HG02610 (cell line): ENCODE measurements at regions not wholly inside any gene's neighbourhood (a gene's known extent, or its start where the extent isn't known, plus 50 kb on each side); places are given as distances from the start of the nearest gene placed in this dataset.
"Not testable (repeated sequence)": the region's sequence is repeated elsewhere in the genome, so short reads cannot be mapped to it uniquely, and the experiment has no call there.

Experiments used
- ATAC-seq: cut with Tn5 transposase; IDR thresholded peaks from one replicate; pipeline ENCODE4 v1.9.1; 2021; ENCODE audit warnings: mild to moderate bottlenecking, moderate library complexity; ENCODE audit not compliant: unreplicated experiment

DNA sequence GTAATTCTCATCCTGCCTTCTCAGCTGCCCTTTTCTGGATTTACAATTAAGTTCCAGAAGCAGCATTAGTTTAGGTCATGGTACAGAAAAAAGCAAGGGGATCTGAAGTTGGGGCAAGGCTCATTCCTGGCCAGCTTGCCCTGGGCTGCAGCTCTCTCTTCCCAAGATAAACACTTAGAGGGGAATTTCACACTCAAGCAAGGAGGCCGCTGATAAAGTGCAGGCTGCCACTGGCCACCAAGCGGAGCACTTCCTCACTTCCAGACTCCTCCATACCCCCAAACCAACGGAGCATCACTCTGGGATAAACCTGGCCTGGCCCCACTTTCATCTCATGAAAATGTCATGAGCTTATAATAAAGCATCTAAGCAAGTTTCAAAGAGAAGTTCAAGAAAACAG lies 445.5 kb upstream of the MKI67 start:
- ATAC-seq = no peak

DNA sequence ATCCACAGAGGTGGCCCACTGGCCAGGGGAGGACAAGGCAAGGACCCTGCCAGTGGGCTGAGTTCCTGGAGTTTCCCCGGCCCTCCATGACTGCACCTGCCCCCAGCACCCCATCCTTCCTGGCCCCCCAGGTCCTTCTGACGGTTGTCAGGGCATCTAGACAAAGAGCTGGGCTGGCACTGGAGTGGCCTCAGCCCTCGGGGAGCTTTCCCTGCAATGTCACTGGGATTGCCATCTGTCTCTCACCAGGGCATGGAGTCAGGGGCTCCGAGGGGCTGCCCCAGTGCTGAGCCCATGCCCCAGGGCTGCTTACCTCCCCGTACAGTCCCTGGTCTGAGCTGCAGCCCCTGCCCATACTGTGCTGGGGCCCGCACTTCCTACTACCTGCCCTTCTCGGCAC lies 446.5 kb upstream of the MKI67 start:
- ATAC-seq = no peak

DNA sequence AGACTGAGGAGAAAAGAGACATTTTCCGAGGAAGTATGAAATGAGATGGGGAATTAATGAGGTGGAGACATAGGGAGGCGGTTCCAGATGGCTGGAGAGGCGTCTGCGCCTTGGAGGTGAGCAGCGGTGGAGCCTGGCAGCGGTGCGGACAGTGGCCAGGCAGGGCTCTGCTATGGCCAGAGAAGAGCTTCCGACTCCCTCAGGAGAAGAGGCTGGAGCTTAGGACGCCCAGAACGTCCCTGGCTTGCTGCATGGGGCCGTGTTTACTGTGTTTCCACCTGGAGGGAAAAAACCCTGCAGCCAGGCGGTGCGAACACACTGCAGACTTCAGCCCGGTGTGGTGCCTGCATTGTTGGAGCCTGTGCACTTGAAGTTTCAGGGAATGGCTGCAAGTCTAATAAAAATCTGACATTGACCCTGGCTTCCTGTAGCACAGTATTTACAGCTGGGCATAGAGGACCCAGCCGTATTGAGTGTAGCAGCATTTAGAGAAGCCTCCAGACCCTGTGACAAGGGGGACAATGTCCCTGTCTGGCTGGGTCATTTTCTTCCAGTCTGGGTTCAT lies 447.1 kb upstream of the MKI67 start:
- ATAC-seq = no peak

DNA sequence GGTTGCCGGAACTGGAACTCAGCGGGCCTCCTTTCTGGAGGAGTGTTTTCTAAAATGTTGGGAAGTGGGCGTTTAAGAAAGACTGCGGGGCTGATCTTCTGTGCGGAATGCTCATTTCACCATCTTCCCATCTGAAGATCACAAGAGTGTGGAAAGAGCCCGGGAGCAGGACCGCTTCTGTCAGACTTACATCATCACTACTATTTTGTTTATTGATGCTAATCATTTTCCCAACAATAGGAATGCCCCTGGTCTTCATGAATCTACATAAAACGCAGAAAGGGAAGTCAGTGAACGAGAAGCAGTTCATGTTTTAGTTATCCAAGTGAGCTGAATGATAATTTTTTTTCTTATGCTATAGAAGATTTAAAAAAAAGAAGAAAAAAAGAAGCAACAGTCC lies 447.8 kb upstream of the MKI67 start:
- no peak for ATAC-seq

DNA sequence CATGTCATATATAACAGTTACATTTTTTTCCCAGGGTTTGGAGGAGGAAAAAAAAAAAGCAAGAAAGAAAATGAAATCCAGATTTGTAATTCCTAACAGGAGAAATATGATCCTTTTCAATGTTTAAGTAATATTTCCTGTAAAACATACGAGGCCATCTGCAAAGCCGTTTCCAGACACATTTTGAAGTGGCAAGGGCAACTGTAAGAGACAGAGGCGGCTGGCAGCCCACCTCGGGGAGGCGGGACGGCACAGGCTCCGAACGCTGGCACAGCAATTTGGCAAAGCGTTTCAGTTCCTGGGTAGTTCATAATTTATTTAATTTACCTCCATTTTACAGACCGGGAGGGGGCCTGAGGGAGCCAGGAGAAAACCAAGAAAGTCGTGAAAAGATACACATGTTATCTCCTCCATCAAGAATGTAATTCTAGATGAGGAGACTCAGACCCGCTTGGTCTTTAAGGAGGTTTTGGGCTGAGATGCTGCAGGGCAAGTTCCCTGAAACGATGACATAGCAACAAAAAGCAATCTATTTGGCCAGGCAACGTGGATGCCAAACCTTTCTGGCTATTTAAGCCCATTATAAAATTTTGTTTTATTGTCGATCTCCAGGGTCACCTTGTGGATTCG lies 448.5 kb upstream of the MKI67 start:
- ATAC-seq = no peak

DNA sequence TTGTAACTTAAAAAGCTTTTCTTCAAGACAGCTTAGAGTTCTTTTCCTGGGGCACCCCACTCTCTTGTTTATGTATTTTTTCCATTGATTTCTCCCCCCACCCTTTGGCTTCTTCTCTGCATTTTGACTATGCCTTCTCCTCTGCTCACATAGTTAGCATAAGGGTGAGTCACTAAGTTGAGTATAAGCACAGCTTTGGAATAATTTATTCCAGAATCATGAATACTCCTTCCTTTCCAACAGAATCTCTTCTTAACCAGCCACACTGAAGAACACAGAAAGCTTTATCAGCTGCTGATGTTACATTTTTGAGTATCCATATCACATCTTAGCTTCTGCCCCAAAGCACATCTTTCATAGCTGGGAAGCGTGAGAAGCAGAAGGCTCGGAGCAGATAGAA lies 449.5 kb upstream of the MKI67 start:
- no peak for ATAC-seq

DNA sequence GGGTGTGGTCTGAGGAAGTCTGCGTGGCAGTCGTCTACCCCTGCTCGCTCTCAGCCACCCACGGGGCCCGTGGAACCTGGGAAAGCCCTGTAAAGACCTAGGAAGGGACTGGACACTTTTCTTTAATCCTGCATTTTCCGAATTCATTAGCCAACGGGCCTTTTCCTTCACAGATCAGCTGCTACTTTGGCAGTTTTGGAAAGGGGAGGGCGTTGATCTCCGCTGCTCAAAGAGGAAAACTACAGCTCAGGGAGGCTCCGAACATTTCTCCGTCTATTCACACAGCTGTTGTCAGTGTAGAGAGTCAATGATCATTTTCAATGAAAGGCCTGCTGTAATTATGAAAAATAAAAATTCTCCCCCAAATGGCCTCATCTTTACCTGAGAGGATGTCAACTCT lies 450.1 kb upstream of the MKI67 start:
- ATAC-seq = no peak

DNA sequence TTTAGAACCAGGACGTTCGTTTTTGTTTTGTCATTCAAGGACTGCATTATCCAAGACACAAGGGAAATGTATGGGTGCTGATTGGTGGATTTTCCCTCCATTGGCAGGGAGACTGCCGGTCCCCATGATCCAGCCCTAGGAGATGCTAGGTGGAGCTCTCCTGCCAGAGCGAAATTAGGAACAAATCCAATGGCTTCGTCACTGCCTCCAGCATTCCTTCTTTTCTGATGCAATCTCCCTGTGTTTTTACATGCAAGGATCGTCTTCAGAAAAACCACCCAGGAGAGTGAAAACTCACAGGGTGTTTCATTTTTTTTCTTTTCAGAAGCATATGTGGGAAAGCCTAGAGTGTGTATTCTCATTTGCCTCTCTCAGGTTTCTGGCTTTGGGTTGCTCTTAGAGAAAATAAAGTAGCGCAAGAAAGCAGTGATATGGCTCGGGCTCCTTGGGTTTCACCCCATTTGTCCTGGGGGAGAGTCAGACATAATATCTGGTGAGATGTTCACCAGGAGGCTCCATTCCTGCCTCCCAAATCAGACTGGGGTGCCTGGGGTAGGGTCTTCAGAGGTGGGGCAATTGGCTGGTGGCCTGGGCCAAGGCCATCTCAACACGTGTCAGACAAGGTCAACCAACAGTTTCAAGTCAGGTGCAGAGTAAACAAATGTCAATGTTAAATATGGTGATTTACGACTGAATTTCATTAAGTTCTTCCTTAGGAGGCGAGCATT lies 450.9 kb upstream of the MKI67 start:
- no peak for ATAC-seq

DNA sequence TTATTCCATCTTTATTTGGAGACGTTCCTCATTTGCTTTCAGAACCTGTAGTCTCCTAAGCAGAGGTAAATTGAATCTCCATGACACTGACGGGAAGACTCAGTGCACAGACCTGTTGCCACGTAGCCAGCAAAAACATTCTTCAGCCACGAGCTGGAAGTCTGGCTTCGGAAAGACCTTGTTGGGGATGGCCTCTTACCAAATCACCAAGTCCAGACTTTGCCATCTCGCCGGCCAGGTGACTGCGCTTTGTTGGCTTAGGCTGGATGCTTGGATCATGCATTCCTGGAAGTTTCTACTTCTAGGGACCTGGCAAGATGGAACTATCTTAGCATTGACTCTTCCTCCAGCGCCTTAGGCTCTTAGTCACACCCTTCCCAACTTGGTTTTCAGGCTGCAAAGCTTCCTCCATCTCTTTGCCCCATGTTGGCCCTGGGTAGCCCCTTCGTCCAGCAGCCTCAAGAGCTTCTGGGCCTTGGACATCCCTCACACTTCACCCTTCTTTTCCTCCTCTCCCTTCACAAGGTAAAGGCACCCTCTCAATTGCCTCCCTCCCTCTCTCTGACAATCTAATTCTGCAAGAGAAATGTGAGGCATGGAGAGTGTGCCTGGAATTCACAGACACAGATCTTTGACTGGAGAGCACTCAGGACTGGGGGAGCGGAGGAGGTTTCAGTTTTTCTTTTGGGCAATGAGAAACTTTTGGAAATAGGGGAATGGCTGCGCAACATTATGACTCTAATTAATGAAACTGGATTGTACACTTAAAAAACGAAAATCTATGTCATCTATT lies 451.9 kb upstream of the MKI67 start:
- no peak for ATAC-seq

DNA sequence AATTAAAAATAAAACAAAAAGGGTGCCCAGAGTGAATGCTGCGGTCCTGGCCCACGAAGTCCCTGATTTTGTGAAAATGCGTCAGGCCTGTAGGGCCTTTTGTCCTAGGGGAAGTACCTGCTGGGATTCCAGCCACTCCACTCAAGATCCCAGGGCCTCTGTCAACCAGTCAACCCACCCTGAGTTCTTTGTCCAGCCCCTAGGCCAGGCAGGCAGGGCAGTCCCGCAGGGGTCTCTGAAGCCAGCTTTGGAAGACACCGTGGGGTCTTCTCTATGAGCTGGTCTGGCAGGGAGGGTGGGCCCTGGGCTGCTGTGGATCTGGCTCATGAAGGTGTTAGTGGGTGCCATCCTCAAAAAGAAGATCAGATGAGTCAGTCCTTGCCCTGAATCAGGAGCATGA lies 452.5 kb upstream of the MKI67 start:
- ATAC-seq = no peak

DNA sequence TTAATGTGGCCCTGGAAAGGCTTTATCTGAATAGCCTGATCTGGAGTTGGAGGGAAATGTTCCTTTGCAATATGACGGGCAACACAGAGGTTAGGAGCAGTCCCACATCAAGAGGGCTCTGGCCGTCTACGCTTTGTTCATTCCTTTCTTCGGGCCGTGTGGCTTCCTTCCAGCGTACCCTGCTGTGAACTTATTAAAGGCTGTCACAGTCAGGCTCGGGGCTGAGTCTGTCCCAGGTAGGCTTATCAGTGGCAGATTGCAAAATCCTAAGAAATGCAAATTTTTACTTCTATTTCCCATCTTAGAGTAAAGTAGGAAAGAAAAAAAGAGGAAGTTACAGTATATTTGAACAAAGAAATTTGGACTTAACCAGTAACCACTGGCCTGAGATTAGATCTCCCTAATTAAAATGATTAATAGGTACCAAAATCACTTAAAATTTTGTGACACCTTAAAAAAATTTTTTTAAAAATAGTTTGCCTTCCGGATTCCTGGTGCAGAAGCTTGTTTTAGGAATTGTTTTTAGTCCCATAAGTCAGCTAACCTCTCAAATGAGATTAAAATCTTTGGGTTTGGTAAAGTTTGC lies 453.1 kb upstream of the MKI67 start:
- no peak for ATAC-seq

DNA sequence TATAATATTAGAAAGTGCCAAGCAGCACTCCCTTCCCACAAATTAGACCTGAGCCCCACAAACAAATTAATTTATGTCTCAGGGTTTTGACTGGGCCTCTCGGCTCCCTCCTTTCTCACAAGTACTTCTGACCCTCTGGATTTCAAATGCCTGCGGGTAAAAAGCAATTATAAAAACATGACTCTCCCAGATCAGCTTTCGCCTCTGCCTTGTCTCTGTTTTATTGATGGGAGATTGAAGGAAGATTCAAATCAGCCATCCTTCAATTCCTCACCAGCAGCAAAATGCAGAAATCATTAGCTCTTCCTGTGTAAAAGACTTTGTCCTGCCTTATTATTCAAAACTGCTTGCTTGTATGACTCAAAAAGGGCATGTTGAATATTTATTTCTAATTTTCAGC lies 453.7 kb upstream of the MKI67 start:
- no peak for ATAC-seq

DNA sequence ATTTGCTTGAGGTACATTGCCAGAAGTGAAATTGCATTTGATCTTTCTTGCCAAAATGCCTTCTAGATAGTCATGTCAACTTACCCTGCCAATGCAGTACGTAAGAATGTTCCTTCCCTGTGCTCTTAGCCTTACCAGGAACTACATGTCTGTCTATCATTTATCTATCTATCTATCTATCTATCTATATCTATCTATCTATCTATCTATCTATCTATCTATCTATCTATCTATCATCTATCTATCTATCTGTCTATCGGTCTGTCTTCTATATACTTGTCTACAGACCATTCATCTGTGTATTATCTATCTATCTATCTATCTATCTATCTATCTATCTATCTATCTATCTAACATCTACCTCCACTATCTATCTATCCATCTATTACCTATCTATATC lies 456.9 kb upstream of the MKI67 start:
- ATAC-seq = not testable (repeated sequence)

DNA sequence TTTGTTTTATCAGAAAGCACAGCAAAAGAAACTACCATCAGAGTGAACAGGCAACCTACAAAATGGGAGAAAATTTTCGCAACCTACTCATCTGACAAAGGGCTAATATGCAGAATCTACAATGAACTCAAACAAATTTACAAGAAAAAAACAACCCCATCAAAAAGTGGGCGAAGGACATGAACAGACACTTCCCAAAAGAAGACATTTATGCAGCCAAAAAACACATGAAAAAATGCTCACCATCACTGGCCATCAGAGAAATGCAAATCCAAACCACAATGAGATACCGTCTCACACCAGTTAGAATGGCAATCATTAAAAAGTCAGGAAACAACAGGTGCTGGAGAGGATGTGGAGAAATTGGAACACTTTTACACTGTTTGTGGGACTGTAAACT lies 460.4 kb upstream of the MKI67 start:
- not testable (repeated sequence) for ATAC-seq

DNA sequence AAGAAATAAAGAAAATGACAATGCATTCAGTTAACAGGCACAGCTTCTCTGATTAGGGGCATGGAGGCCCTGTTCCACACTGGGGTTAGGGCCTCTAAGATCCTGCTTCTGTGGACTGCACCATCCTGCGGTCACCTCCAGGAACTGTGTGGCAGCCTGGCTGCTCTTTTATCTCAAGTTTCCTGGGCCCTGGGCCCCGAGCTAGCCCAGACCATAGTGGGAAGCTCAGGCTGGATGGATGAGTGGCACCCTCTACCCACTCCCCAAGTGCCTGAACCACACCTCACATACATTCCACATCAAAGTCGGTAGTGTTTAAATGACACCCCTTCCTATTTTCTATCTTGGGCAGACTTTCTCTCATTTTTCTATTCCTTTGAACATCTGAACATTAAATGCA lies 461.5 kb upstream of the MKI67 start:
- no peak for ATAC-seq

DNA sequence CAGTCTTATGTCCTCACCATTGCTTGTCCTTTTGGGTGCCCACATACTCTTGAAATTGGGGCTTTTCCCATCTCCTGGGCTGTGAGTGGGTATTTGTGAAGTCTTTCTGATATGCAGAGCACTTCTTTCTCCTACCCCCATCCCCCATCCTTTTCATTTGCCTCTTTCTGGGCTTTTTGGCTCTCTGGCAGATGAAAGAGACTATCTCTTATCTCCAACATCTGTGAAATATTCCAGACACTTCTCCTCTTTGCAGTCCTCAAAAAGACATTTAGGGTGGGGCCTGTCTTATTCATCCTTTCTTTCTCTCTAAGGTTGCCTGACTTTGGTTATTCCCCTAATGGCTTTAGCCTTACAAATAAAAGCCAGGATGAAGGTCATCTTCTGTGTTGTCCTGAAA lies 462.2 kb upstream of the MKI67 start:
- ATAC-seq = no peak

DNA sequence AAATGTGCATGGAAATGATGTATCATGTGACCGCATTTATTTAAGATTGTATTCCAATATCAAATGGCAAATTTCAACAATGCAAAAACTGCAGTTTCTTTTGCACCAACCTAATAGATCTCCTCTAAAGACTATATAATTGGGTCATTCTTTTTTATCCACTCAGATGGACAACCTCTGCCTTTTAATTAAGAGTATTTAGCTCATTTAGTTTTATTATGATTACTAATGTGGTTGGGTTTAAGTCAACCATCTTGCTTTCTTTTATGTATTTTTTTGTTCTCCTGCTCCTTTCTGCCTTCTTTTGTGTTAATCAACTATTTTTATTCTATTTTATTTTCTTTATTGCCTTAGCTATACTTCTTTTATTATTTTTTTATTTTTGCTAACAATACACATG lies 468.5 kb upstream of the MKI67 start:
- no peak for ATAC-seq

DNA sequence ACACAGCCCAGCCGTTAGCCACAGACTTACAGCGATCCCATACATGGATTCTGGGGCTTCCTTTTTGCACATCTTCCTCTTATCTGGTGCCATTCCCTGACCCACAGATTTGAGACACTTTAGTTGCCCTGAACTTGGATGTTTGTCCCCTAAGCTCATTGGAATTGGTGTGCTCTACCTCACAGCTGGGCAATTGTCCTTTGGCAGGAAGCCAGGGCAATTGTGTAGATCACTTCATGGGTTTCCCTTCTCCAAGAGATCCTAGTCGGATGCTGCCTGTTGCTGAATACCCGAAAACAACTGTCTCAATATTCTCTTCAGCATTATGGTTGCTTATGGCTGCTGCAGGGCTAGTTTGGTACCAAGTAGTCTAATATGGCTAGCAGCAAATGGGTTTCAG lies 470.7 kb upstream of the MKI67 start:
- ATAC-seq = no peak

DNA sequence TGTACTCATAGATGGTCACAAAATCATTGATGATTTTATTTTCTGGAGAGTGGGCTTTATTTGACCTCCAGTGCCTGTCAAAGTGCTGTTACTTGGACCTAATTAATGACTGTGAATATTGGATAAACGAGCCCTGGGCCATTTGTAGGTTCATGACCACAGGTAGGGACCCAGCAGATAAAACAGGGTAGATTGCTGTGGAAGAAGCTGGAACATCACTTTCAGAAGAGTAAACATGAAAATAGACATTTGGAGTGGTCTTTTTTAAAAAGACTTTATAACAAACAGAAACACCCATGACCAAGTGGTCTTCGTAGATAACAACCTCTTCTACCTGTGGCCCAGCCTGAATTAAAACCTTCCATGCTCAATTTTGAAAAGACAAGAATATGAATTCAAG lies 472.8 kb upstream of the MKI67 start:
- no peak for ATAC-seq

DNA sequence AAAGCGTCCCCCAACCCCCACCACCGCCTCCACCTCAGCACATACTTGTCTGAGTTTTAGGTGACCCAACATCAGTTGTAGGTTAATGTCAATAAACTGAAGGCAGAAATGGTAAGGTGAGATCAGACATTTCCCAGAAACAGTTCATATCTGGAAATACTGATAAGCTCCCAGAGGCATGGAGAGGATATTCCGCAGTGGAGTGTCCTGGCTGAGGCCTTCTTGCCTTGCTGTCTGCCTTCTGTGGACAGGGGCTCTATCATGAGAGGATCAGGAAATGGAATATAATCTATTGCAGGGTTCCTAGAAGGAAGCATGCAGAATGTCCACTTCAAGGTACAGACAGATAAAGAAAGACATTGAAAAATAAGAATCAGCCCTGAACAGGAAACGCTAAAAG lies 473.3 kb upstream of the MKI67 start:
- ATAC-seq = no peak

DNA sequence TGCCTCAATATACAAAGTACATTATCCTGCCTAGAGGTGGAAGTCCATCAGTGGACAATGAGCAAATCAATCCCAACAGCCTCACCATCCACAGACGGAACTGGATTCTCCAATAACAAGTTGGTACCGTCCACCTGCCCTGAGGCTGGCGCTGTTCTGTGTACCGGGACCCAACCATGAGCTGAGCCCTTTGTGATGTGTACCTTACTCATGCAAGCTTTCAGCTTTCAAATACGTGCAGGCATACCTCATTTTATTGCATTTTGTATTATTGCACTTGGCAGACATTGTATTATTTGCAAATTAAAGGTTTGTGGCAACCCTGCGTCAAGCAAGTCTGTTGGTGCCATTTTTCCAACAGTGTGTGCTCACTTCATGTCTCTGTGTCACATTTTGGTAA lies 476.0 kb upstream of the MKI67 start:
- no peak for ATAC-seq
